T-helper 1 cell treated with Interleukin-12 subunit alpha and Interleukin-12 subunit beta and Interleukin-4 antibody, amounts not matched to agents 30 μg/mL and 1 μg/mL, for 36 hours (primary cell): ENCODE measurements at regions not wholly inside any gene's neighbourhood (a gene's known extent, or its start where the extent isn't known, plus 50 kb on each side); places are given as distances from the start of the nearest gene placed in this dataset.

Source experiments
- H3K27ac Mint-ChIP-seq: one replicate; pipeline ENCODE4 v1.8.0; 2021; ENCODE audit warnings: mild to moderate bottlenecking, mixed read lengths
- H3K27me3 Mint-ChIP-seq: one replicate; pipeline ENCODE4 v1.8.0; 2021; ENCODE audit warnings: low read depth, mixed read lengths
- H3K36me3 Mint-ChIP-seq: one replicate; pipeline ENCODE4 v1.8.0; 2021; ENCODE audit warnings: low read depth, mixed read lengths
- H3K4me1 Mint-ChIP-seq: one replicate; pipeline ENCODE4 v1.8.0; 2021; ENCODE audit warnings: low read depth, mixed read lengths
- H3K4me3 Mint-ChIP-seq: one replicate; pipeline ENCODE4 v1.8.0; 2021; ENCODE audit warnings: mild to moderate bottlenecking, moderate library complexity, mixed read lengths
- H3K9me3 Mint-ChIP-seq: one replicate; pipeline ENCODE4 v1.8.0; 2021; ENCODE audit warnings: mixed read lengths

DNA sequence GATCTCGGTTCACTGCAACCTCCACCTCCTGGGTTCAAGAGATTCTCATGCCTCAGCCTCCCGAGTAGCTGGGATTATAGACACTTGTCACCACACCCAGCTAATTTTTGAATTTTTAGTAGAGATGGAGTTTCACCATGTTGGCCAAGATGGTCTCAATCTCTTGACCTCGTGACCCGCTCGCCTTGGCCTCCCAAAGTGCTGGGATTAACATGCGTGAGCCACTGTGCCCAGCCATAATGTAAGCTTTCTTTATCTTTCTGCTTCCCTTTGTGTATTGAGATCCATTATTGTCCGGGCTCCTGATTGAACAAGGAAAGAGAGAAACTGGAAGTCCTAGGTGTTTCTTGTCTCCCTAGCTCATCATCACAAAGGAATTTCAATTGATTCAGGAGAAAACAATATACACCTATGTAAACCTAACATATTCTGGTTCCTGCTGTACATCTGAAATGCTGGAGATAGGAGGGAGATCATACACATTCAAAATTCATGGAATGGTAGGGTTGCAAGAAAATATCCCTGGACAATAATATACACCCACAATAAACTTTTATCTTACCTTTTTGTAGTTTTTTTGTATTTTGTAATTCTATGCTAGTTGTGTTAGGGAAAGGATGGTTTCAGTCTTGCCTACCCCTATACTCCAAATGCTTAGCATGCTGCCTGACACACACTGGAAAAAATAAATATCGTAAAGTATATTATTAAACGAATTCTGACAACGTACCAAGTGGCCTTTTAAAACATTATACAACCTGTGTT lies 194.4 kb upstream of the HS3ST1 start:
- H3K27ac Mint-ChIP-seq: no peak overlapping the region
- H3K27me3 Mint-ChIP-seq: no peaks in the 10 kb centered on the region
- H3K4me1 Mint-ChIP-seq: no peaks in the 10 kb centered on the region
- no peaks in the 10 kb centered on the region for H3K9me3 Mint-ChIP-seq
- H3K36me3 Mint-ChIP-seq: no peaks in the 10 kb centered on the region
- H3K4me3 Mint-ChIP-seq: no peak overlapping the region

DNA sequence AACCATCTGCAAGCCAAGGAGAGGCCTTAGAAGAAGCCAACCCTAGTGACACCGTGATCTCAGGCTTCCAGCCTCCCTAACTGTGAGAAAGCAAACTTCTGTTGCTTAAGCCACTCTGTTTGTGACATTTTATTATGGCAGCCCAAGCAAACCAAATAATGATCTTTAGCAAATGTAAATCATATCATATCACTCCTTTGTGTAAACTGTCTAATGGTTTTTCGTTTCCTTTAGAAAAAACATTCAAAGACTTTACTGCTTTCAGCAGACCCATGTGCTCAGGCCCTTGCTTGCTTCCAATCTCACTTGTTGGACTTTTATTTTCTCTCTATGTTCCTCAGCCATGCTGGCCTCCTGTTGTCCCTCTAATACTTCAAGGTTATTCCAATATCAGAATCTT lies 192.2 kb upstream of the HS3ST1 start:
- no peaks in the 10 kb centered on the region for H3K27me3 Mint-ChIP-seq
- no peak overlapping the region for H3K27ac Mint-ChIP-seq
- no peaks in the 10 kb centered on the region for H3K4me1 Mint-ChIP-seq
- H3K36me3 Mint-ChIP-seq: no peaks in the 10 kb centered on the region
- H3K9me3 Mint-ChIP-seq: no peaks in the 10 kb centered on the region
- H3K4me3 Mint-ChIP-seq: no peak overlapping the region

DNA sequence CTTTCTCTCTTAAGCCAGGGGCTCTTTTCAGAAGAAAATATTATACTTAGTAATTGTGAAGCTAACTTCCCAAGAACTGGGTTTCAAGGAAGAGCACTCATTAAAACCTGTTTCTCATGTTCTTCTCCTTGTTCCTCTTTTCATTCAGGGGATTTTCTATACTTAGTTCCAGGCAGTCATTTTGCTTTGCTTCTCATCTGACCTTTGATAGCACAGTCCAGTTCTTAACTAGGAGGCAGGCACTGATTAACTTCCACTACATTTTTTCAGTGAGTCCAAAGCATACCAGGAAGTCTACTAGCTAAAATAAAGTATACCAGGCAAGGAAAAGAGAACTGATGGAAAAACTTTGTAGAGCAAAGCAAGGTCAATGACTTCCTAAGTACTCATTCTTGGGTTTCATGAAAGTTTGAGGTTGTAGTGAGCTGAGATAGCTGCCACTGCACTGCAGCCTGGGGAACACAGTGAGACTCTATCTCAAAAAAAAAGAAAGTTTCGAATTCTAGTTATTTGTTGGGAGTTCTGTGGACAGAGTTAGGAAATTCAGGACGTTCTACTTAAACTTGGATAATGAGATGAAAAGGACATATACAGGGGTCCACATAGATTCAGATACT lies 190.1 kb upstream of the HS3ST1 start:
- Mint-ChIP-seq H3K4me1 (no peaks in the 10 kb centered on the region), H3K9me3 (no peaks in the 10 kb centered on the region), H3K27me3 (no peaks in the 10 kb centered on the region), H3K4me3 (no peak overlapping the region), H3K27ac (no peak overlapping the region), H3K36me3 (no peaks in the 10 kb centered on the region)

DNA sequence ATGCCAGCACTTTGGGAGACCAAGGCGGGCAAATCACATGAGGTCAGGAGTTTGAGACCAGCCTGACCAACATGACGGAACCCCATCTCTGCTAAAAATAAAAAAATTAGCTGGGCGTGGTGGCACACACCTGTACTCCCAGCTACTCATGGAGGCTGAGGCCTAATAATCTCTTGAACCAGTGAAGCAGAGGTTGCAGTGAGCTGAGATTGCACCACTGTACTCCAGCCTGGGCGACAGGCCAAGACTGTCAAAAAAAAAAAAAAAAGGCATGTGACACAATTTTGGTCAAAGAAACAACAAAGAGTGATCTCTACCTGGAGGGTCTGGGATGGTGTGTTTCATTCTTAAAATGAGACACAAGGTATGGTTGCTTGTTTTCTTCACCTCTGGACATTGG lies 188.2 kb upstream of the HS3ST1 start:
- Mint-ChIP-seq H3K27me3 (no peaks in the 10 kb centered on the region), H3K4me1 (no peaks in the 10 kb centered on the region), H3K9me3 (no peaks in the 10 kb centered on the region), H3K36me3 (no peaks in the 10 kb centered on the region), H3K27ac (no peak overlapping the region), H3K4me3 (no peak overlapping the region)

DNA sequence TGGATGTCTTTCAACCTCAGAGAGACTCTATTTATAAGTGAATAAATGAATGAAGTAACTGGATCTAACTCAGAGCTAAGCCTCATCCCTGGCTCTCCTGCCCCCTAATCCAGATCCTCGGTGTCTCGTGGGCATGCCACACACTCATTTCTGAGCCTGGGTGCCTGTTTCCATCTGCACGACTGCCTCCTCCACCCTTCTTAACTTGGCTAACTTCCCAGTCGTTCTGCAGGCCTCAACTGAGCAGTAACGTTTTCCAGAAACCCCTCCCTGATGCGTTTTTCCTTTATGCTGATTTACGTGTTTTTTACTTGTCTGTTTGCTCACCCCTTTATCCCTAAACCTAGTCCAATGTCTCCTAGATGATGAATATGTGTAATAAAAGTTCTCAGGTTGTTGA lies 186.9 kb upstream of the HS3ST1 start:
- H3K27me3 Mint-ChIP-seq: no peaks in the 10 kb centered on the region
- H3K4me1 Mint-ChIP-seq: no peaks in the 10 kb centered on the region
- no peaks in the 10 kb centered on the region for H3K9me3 Mint-ChIP-seq
- H3K27ac Mint-ChIP-seq: no peak overlapping the region
- no peak overlapping the region for H3K4me3 Mint-ChIP-seq
- H3K36me3 Mint-ChIP-seq: no peaks in the 10 kb centered on the region

DNA sequence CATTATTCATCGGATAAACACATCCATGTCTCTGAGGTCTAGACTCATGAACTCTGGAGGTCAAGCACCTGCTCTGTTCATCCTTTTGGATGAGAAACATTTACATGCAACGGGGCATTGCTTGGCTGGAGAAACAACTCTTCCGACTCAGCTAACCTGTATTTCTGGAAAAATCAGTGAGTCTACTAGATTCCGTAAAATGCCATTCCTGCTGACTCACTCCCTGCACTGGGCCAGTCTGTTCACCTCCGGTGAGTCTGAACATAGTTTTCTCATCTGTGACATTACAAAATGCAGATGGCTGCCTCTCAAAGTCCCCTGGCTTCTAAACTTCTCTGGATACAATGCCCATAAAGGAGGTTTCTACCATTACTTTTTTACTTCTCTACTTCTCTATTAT lies 185.7 kb upstream of the HS3ST1 start:
- H3K4me1 Mint-ChIP-seq: no peaks in the 10 kb centered on the region
- no peaks in the 10 kb centered on the region for H3K9me3 Mint-ChIP-seq
- H3K36me3 Mint-ChIP-seq: no peaks in the 10 kb centered on the region
- no peaks in the 10 kb centered on the region for H3K27me3 Mint-ChIP-seq
- H3K27ac Mint-ChIP-seq: no peak overlapping the region
- no peak overlapping the region for H3K4me3 Mint-ChIP-seq

DNA sequence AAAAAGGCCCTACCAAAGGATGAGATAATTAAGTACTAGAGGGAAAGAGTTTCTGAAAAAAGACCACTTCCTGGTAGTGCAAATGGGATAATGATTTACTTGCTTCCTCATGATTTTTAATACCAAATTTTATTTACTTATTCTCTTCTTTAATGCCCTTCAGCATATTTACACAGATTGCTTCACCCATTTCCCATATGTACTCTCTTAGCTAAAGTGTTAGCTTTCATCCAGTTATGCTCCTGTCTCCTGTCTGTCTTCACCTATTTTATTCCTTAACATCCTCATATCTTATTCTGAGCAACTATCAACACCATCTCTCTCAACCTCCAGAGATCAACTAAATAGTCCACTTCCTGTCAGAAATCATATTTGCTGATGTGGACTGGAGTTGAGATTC lies 183.2 kb upstream of the HS3ST1 start:
- Mint-ChIP-seq H3K4me3 (no peak overlapping the region), H3K36me3 (no peaks in the 10 kb centered on the region), H3K9me3 (no peaks in the 10 kb centered on the region), H3K4me1 (no peaks in the 10 kb centered on the region), H3K27me3 (no peaks in the 10 kb centered on the region), H3K27ac (no peak overlapping the region)

DNA sequence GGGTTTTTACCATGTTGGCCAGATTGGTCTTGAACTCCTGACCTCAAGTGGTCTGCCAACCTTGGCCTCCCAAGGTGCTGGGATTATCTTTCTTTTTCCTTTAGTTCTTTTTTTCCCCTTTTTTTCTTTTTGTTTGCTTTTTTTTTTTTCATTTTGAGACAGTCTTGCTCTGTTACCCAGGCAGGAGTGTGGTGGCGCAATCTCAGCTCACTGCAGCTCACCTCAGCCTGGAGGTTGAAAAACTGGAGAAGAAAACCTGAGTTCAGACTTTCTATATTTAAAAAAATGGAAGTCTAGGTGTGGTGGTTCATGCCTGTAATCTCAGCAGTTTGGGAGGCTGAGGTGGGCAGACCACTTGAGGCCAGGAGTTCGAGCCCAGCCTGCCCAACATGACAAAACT lies 181.1 kb upstream of the HS3ST1 start:
- H3K4me3 Mint-ChIP-seq: no peak overlapping the region
- no peak overlapping the region for H3K27ac Mint-ChIP-seq
- no peaks in the 10 kb centered on the region for H3K4me1 Mint-ChIP-seq
- no peaks in the 10 kb centered on the region for H3K27me3 Mint-ChIP-seq
- H3K36me3 Mint-ChIP-seq: no peaks in the 10 kb centered on the region
- H3K9me3 Mint-ChIP-seq: no peaks in the 10 kb centered on the region

DNA sequence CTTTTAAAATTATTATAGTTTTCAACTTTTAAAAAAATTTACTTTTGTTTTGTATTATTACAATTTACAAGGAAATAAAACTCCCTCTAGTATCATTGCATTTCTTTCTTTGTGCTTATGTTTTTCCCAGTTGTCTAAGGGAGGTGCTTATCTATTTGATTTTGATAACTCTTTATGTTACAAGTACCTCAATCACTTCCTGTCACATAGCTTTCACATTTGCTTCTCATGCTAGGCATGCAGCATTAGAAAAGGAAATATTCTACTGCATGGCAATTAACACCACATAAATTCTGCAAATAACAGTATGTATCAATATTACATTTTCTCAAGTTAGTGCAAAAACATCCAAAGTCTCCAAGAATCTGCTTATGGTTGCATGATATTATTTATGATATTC lies 180.3 kb upstream of the HS3ST1 start:
- Mint-ChIP-seq H3K36me3 (no peaks in the 10 kb centered on the region), H3K27ac (no peak overlapping the region), H3K9me3 (no peaks in the 10 kb centered on the region), H3K4me3 (no peak overlapping the region), H3K4me1 (no peaks in the 10 kb centered on the region), H3K27me3 (no peaks in the 10 kb centered on the region)

DNA sequence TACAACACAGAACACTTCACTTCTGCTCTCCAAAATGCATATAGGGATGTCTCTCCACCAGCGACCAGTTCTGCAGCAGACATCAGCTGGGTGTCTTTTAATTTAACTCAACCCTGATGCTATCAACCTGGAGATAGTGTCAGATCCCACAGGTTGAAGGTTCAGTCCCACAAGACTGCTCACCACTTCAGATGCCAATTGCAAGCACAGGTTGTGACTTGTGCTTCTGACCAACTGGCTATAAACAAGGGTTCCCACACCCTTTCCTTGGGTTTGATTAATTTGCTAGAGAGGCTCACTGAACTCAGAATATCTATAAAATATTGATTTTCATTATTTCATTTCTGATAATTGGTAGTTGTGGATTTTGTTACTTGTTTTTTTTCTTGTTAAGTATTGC lies 177.4 kb upstream of the HS3ST1 start:
- Mint-ChIP-seq H3K4me3 (no peak overlapping the region), H3K27me3 (no peaks in the 10 kb centered on the region), H3K27ac (no peak overlapping the region), H3K4me1 (no peaks in the 10 kb centered on the region), H3K36me3 (no peaks in the 10 kb centered on the region), H3K9me3 (no peaks in the 10 kb centered on the region)

DNA sequence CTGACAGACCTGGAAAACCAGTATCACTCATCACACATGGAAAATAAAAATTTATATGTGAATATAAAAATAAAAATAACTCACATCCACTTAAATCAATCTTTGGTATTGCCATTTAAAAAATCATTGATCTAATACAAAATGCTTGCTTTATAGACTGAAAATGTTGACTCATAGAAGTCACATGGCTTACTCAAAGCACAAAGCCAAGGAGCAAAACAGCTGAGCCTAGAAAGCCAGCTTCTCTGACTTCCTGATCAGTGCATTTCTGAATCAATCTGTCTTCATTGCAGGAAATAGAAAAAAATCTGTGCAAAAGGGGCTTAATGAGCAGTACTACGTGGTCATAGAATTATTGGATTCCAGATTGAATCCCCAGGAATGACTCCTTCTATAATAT lies 176.9 kb upstream of the HS3ST1 start:
- Mint-ChIP-seq H3K4me1 (no peaks in the 10 kb centered on the region), H3K4me3 (no peak overlapping the region), H3K27me3 (no peaks in the 10 kb centered on the region), H3K27ac (no peak overlapping the region), H3K9me3 (no peaks in the 10 kb centered on the region), H3K36me3 (no peaks in the 10 kb centered on the region)

DNA sequence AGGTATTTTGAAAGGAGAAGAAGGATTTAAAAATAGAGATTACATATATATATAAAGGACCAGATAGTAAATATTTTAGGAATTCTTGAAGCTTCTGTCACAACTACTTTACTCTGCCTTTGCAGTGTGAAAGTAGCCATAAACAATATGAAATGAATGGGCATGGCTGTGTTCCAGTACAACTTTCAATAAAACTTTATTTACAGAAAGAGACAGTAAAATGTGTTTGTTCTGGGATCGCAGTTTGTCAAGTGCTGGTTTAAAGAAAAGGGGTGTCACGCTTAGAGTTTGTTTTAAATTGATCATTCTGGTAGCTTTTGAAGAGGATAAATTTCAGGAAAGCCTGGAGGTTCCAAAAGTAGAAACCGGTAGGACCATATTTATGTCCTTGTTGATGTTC lies 176.1 kb upstream of the HS3ST1 start:
- H3K4me1 Mint-ChIP-seq: no peaks in the 10 kb centered on the region
- no peaks in the 10 kb centered on the region for H3K27me3 Mint-ChIP-seq
- H3K9me3 Mint-ChIP-seq: no peaks in the 10 kb centered on the region
- H3K36me3 Mint-ChIP-seq: no peaks in the 10 kb centered on the region
- H3K27ac Mint-ChIP-seq: no peak overlapping the region
- H3K4me3 Mint-ChIP-seq: no peak overlapping the region

DNA sequence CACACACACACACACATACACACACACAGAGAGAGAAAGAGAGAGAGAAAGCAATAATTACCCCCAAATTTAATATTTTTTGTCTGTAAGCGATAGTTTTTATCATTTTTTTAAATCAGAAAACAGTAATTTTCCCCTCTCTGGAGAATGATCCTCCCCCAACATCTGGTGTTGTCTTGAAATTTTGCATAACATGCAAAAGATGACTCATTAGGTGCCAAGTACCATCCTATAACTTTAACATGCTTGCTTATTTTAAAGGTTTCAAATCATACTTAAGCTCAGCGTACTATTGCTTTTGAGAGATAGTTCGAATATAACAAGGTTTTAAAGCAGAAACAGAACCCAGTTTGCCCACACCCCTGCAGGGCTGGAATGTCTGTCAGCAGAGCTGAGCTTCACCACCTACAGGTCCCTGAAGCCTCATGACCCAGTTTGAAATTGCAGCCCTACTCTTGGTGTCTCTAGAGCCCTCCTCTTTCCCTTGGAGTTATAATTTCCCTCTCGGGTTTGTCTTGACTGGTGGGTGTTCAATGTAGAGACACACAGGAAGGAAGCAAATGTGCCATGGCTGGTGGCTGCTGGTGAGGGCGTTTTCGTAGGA lies 175.0 kb upstream of the HS3ST1 start:
- H3K9me3 Mint-ChIP-seq: no peaks in the 10 kb centered on the region
- no peaks in the 10 kb centered on the region for H3K4me1 Mint-ChIP-seq
- no peaks in the 10 kb centered on the region for H3K27me3 Mint-ChIP-seq
- H3K27ac Mint-ChIP-seq: no peak overlapping the region
- H3K36me3 Mint-ChIP-seq: no peaks in the 10 kb centered on the region
- H3K4me3 Mint-ChIP-seq: no peak overlapping the region

DNA sequence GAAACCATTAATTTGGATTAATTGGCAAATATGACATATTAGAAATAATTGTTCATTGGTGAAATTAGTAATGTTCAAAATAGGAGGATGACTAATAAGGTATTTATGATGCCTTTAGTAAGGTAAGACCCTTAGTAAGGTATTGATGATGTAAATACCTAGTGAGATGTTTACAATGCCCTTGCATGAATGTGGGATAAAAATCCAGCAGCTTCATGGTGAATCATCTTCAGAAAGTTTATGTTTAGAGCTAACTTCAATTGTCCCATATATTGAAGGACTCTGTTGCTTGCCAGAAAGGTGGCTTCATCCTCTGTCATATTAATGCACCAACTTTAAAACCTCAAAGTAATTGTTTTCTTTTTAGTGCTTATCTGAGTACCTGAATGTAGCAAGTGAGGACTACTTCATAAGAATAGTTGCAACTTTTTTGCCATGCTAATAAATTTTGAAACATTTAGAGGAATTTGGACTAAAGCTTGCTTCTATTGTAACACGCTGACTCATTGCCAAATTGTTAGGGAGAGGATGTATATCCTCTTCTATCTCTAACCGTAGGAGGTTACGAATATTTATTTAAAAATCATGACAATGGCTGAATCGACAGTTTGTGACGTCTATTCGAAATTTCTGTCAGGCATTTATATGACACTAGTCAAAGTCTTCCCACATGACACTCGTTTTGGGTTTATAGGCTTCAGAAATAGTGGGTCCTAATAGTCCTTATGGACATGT lies 174.1 kb upstream of the HS3ST1 start:
- Mint-ChIP-seq H3K4me3 (no peak overlapping the region), H3K36me3 (no peaks in the 10 kb centered on the region), H3K27ac (no peak overlapping the region), H3K4me1 (no peaks in the 10 kb centered on the region), H3K27me3 (no peaks in the 10 kb centered on the region), H3K9me3 (no peaks in the 10 kb centered on the region)

DNA sequence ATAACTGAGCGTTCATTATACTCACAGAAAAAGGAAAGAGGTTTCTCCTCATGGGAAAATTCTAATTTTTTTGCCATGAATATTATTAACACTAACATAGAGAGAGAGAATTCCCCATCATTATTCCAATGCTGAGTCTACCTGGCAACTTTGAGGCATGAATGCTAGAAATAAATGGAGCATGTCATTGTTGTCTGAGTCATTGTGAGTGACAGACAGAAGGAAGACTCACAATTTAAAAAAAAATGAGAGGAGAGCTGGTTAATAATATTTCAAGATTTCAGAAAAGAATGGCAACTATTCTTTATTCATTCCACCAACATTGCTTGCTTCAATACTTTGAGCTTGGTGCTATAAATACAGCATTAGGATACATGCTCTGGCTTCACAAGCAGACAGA lies 170.4 kb upstream of the HS3ST1 start:
- Mint-ChIP-seq H3K4me1 (peaks cover 3% of the 10 kb centered on the region), H3K36me3 (no peaks in the 10 kb centered on the region), H3K27ac (no peak overlapping the region), H3K4me3 (no peak overlapping the region), H3K27me3 (no peaks in the 10 kb centered on the region), H3K9me3 (no peaks in the 10 kb centered on the region)
